Muscle layer of colon (tissue), 2 donors: ENCODE measurements at regions not wholly inside any gene's neighbourhood (a gene's known extent, or its start where the extent isn't known, plus 50 kb on each side); places are given as distances from the start of the nearest gene placed in this dataset.
"Not testable (repeated sequence)": the region's sequence is repeated elsewhere in the genome, so short reads cannot be mapped to it uniquely, and the experiment has no call there.

Source experiments
- H3K27ac ChIP-seq: one replicate; pipeline ENCODE4 v1.7.0; 2013; ENCODE audit warnings: low read depth, mild to moderate bottlenecking, low read length, moderate library complexity
- H3K27me3 ChIP-seq, 2 donors: one replicate each; pipeline ENCODE4 v1.7.0; 2013; ENCODE audit warnings: low read length in 2 of 2, mild to moderate bottlenecking in 2 of 2; ENCODE audit not compliant: insufficient read depth in 2 of 2, control insufficient read depth in 1 of 2
- H3K36me3 ChIP-seq: one replicate; pipeline ENCODE4 v1.7.0; 2013; ENCODE audit warnings: mild to moderate bottlenecking, low read length; ENCODE audit not compliant: insufficient read depth
- H3K4me1 ChIP-seq: one replicate; pipeline ENCODE4 v1.7.0; 2013; ENCODE audit warnings: mild to moderate bottlenecking, low read length; ENCODE audit not compliant: insufficient read depth
- H3K4me3 ChIP-seq, 2 donors: one replicate each; pipeline ENCODE4 v1.7.0; 2013; ENCODE audit warnings: low read length in 2 of 2, low read depth in 1 of 2, mild to moderate bottlenecking in 1 of 2, moderate library complexity in 1 of 2
- H3K9ac ChIP-seq: one replicate; pipeline ENCODE4 v1.7.0; 2013; ENCODE audit warnings: low read length
- H3K9me3 ChIP-seq: one replicate; pipeline ENCODE4 v1.7.0; 2013; ENCODE audit warnings: mild to moderate bottlenecking, low read length
- donor health status: abdominal sarcoma.
- donor health status: Adenocarcinoma of cecum.

GRCh38 chr11:45391168-45391850, 105.2 kb upstream of the SYT13 start:
- Histone ChIP-seq H3K4me1 (no peaks in the 10 kb centered on the region), H3K9ac (no peak overlapping the region), H3K27ac (no peak overlapping the region), H3K27me3 (no peaks in the 10 kb centered on the region), H3K36me3 (no peaks in the 10 kb centered on the region), H3K9me3 (no peaks in the 10 kb centered on the region), H3K4me3 (no peak overlapping the region)

- no peak overlapping the region for H3K9ac ChIP-seq
- no peak overlapping the region for H3K27ac ChIP-seq
- H3K9me3 ChIP-seq: no peaks in the 10 kb centered on the region
- H3K4me1 ChIP-seq: no peaks in the 10 kb centered on the region
- no peaks in the 10 kb centered on the region for H3K36me3 ChIP-seq
- no peaks in the 10 kb centered on the region for H3K27me3 ChIP-seq
- H3K4me3 ChIP-seq: no peak overlapping the region
Measured at GRCh38 chr11:45390407-45390806, 104.3 kb upstream of the SYT13 start.

GRCh38 chr11:45388472-45388871, 102.3 kb upstream of the SYT13 start:
- H3K4me1 ChIP-seq: no peaks in the 10 kb centered on the region
- H3K27ac ChIP-seq: no peak overlapping the region
- no peak overlapping the region for H3K4me3 ChIP-seq
- H3K9me3 ChIP-seq: no peaks in the 10 kb centered on the region
- H3K9ac ChIP-seq: no peak overlapping the region
- H3K27me3 ChIP-seq: no peaks in the 10 kb centered on the region
- no peaks in the 10 kb centered on the region for H3K36me3 ChIP-seq

GRCh38 chr11:45387885-45388284, 101.7 kb upstream of the SYT13 start:
- H3K27me3 ChIP-seq, H3K36me3 ChIP-seq, H3K27ac ChIP-seq, H3K4me1 ChIP-seq, H3K9me3 ChIP-seq, H3K4me3 ChIP-seq, H3K9ac ChIP-seq: not testable (repeated sequence)

- Histone ChIP-seq H3K4me3 (no peak overlapping the region), H3K9me3 (no peaks in the 10 kb centered on the region), H3K27me3 (no peaks in the 10 kb centered on the region)
Measured at GRCh38 chr11:45386972-45387371, 100.8 kb upstream of the SYT13 start.

GRCh38 chr11:45385844-45386243, 99.7 kb upstream of the SYT13 start:
- Histone ChIP-seq H3K36me3 (no peaks in the 10 kb centered on the region), H3K9ac (no peak overlapping the region), H3K4me3 (no peak overlapping the region), H3K27ac (no peak overlapping the region), H3K27me3 (no peaks in the 10 kb centered on the region), H3K4me1 (no peaks in the 10 kb centered on the region), H3K9me3 (no peaks in the 10 kb centered on the region)

More at GRCh38 chr11:45386972-45387371, 100.8 kb upstream of the SYT13 start:
- Histone ChIP-seq H3K27ac (no peak overlapping the region), H3K4me1 (no peaks in the 10 kb centered on the region), H3K36me3 (no peaks in the 10 kb centered on the region), H3K9ac (no peak overlapping the region)

GRCh38 chr11:45385423-45385822, 99.3 kb upstream of the SYT13 start:
- Histone ChIP-seq H3K27ac (no peak overlapping the region), H3K27me3 (no peaks in the 10 kb centered on the region), H3K36me3 (no peaks in the 10 kb centered on the region), H3K4me1 (no peaks in the 10 kb centered on the region), H3K9ac (no peak overlapping the region), H3K9me3 (no peaks in the 10 kb centered on the region), H3K4me3 (no peak overlapping the region)

GRCh38 chr11:45384711-45385241, 98.6 kb upstream of the SYT13 start:
- no peak overlapping the region for H3K9ac ChIP-seq
- no peak overlapping the region for H3K27ac ChIP-seq
- no peak overlapping the region for H3K4me3 ChIP-seq
- no peaks in the 10 kb centered on the region for H3K27me3 ChIP-seq
- no peaks in the 10 kb centered on the region for H3K9me3 ChIP-seq
- no peaks in the 10 kb centered on the region for H3K36me3 ChIP-seq
- H3K4me1 ChIP-seq: no peaks in the 10 kb centered on the region

GRCh38 chr11:45384016-45384415, 97.9 kb upstream of the SYT13 start:
- no peaks in the 10 kb centered on the region for H3K9me3 ChIP-seq
- H3K27me3 ChIP-seq: no peaks in the 10 kb centered on the region
- no peak overlapping the region for H3K4me3 ChIP-seq
- H3K36me3 ChIP-seq: no peaks in the 10 kb centered on the region
- no peak overlapping the region for H3K27ac ChIP-seq
- H3K9ac ChIP-seq: no peak overlapping the region
- no peaks in the 10 kb centered on the region for H3K4me1 ChIP-seq

GRCh38 chr11:45383224-45383623, 97.1 kb upstream of the SYT13 start:
- no peaks in the 10 kb centered on the region for H3K9me3 ChIP-seq

GRCh38 chr11:45382133-45382878, 96.2 kb upstream of the SYT13 start:
- Histone ChIP-seq H3K9me3 (no peaks in the 10 kb centered on the region), H3K36me3 (no peaks in the 10 kb centered on the region), H3K9ac (no peak overlapping the region), H3K27ac (no peak overlapping the region), H3K4me1 (no peaks in the 10 kb centered on the region), H3K27me3 (no peaks in the 10 kb centered on the region), H3K4me3 (no peak overlapping the region)

More at GRCh38 chr11:45383224-45383623, 97.1 kb upstream of the SYT13 start:
- Histone ChIP-seq H3K9ac (no peak overlapping the region), H3K4me3 (no peak overlapping the region), H3K4me1 (no peaks in the 10 kb centered on the region), H3K27ac (no peak overlapping the region), H3K27me3 (no peaks in the 10 kb centered on the region), H3K36me3 (no peaks in the 10 kb centered on the region)
